ACHN (cell line): ENCODE measurements at regions not wholly inside any gene's neighbourhood (a gene's known extent, or its start where the extent isn't known, plus 50 kb on each side); places are given as distances from the start of the nearest gene placed in this dataset.

Experiments used
- DNase-seq: peaks from one replicate; pipeline ENCODE4 v3.0.0-alpha.2; 2015
- in situ Hi-C: cut with HindIII; loops from 2 replicates; pipeline ENCODE4 v1.10.0; 2017; ENCODE audit warnings: low sequenced_read_pairs, low pct_ligation_motif_present, low pct_unique_long_range_greater_than_20kb

GRCh38 chr5:173786286-173787187 is 101.6 kb upstream of the CPEB4 start:
- DNase-seq: no peak
- in situ Hi-C loops: no loop called here

- DNase-seq: no peak
- in situ Hi-C loops: no loop called here
Measured at GRCh38 chr5:173789031-173789920, 98.9 kb upstream of the CPEB4 start.

- in situ Hi-C loops: no loop called here
Measured at GRCh38 chr5:173790177-173790719, 97.9 kb upstream of the CPEB4 start.

GRCh38 chr5:173790836-173791546 is 97.2 kb upstream of the CPEB4 start:
- no peak for DNase-seq
- in situ Hi-C loops: no loop called here

More at GRCh38 chr5:173790177-173790719, 97.9 kb upstream of the CPEB4 start:
- no peak for DNase-seq

GRCh38 chr5:173791878-173792277 is 96.3 kb upstream of the CPEB4 start:
- in situ Hi-C loops: no loop called here
- no peak for DNase-seq

- in situ Hi-C loops: no loop called here
- DNase-seq: no peak
Measured at GRCh38 chr5:173792781-173793547, 95.2 kb upstream of the CPEB4 start.

GRCh38 chr5:173793648-173794548 is 94.3 kb upstream of the CPEB4 start:
- no peak for DNase-seq
- in situ Hi-C loops: no loop called here

GRCh38 chr5:173794901-173795416 is 93.2 kb upstream of the CPEB4 start:
- in situ Hi-C loops: no loop called here
- no peak for DNase-seq

- DNase-seq: no peak
- in situ Hi-C loops: no loop called here
Measured at GRCh38 chr5:173795601-173796000, 92.5 kb upstream of the CPEB4 start.

- in situ Hi-C loops: no loop called here
- DNase-seq: no peak
Measured at GRCh38 chr5:173796721-173797495, 91.2 kb upstream of the CPEB4 start.

GRCh38 chr5:173798127-173798810 is 89.9 kb upstream of the CPEB4 start:
- DNase-seq: no peak
- in situ Hi-C loops: no loop called here

GRCh38 chr5:173800340-173800739 is 87.8 kb upstream of the CPEB4 start:
- no peak for DNase-seq
- in situ Hi-C loops: no loop called here

GRCh38 chr5:173801006-173801405 is 87.1 kb upstream of the CPEB4 start:
- DNase-seq: no peak
- in situ Hi-C loops: no loop called here

GRCh38 chr5:173802670-173803165 is 85.4 kb upstream of the CPEB4 start:
- no peak for DNase-seq
- in situ Hi-C loops: no loop called here

GRCh38 chr5:173804579-173804978 is 83.6 kb upstream of the CPEB4 start:
- DNase-seq: no peak
- in situ Hi-C loops: no loop called here
